ENCODE measurements at regions not wholly inside any gene's neighbourhood (a gene's known extent, or its start where the extent isn't known, plus 50 kb on each side); places are given as distances from the start of the nearest gene placed in this dataset.

GRCh38 chr20:1798982-1799381, 96.2 kb upstream of the SIRPA start:
- TF ChIP-seq CTCF (conservative IDR thresholded peaks at IDR 0.05) = no peak
- DNase-seq (ENCODE audit: extremely low spot score, unreplicated experiment) = no peak
- no peak overlapping the region for H3K27ac Mint-ChIP-seq

DNA sequence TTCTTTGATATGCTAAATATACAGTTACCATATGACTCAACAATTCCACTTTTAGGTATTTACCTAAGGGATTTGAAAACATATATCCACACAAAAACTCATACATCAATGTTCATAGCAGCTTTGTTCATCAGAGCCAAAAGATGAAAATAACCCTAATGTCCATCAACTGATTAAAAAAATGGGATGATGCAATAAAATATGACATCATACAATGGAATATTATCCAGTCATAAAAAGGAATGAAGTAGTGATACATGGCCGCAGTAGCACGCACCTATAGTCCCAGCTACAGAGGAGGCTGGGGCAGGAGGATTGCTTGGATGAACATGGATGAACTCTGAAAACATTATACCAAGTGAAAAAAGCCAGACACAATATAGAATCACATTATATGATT, 101.4 kb upstream of the SIRPA start:
- H3K4me3 Mint-ChIP-seq = no peak overlapping the region
- TF ChIP-seq CTCF (conservative IDR thresholded peaks at IDR 0.05) = no peak
- H3K36me3 Mint-ChIP-seq = no peaks in the 10 kb centered on the region
- H3K27me3 Mint-ChIP-seq = peaks cover 55% of the 10 kb centered on the region
- H3K9me3 Mint-ChIP-seq = no peaks in the 10 kb centered on the region
- H3K27ac Mint-ChIP-seq = no peak overlapping the region
- H3K4me1 Mint-ChIP-seq (ENCODE audit: unreplicated experiment) = no peaks in the 10 kb centered on the region
- DNase-seq (ENCODE audit: extremely low spot score, unreplicated experiment) = no peak

More at GRCh38 chr20:1798982-1799381, 96.2 kb upstream of the SIRPA start:
- H3K27me3 Mint-ChIP-seq = peaks cover 61% of the 10 kb centered on the region
- H3K36me3 Mint-ChIP-seq = no peaks in the 10 kb centered on the region
- peaks cover 10% of the 10 kb centered on the region for H3K4me1 Mint-ChIP-seq (ENCODE audit: unreplicated experiment)
- no peak overlapping the region for H3K4me3 Mint-ChIP-seq
- no peaks in the 10 kb centered on the region for H3K9me3 Mint-ChIP-seq

DNA sequence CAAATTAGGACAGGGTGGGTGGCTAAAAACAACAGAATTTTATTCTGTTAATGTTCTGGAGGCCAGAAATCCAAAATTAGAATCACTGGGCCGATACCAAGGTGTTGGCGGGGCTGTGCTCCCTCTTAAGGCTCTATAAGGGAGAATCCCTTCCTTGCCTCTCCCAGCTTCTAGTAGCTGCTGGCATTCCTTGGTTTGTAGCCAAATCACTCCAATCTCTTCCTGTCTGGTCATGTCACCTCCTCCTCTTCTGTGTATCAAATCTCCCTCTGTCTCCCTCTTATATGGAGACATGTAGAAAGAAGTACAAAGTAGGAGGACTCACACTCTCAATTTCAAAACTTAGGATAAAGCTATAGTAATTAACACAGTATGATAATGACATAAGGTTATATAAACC, 102.9 kb upstream of the SIRPA start:
- no peaks in the 10 kb centered on the region for H3K36me3 Mint-ChIP-seq
- no peak for DNase-seq (ENCODE audit: extremely low spot score, unreplicated experiment)
- H3K27ac Mint-ChIP-seq = no peak overlapping the region
- peaks cover 67% of the 10 kb centered on the region for H3K27me3 Mint-ChIP-seq
- no peaks in the 10 kb centered on the region for H3K4me1 Mint-ChIP-seq (ENCODE audit: unreplicated experiment)
- H3K9me3 Mint-ChIP-seq = no peaks in the 10 kb centered on the region
- no peak overlapping the region for H3K4me3 Mint-ChIP-seq
- no peak for TF ChIP-seq CTCF (conservative IDR thresholded peaks at IDR 0.05)

DNA sequence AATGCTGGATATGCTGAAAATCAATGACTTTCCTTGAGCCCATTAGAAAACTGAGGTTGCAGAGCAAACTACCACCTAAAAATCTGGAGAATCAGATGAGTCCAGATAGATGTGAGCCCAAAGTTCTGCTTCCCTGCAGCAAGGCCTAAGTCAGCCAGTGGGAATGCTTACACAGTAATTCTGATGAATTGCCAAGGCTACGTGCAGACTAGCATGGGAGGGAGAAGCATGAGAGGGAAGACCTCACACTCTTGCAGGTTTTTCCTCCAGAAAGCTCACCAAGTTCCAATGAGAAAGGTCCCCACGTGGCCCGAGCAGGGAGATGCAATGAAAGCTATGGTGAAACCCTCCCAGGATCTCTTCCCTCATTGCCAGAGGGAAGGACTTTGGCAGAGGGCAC, 104.8 kb upstream of the SIRPA start:
- Mint-ChIP-seq H3K4me1 (ENCODE audit: unreplicated experiment) (no peaks in the 10 kb centered on the region), H3K36me3 (no peaks in the 10 kb centered on the region), H3K27ac (no peak overlapping the region), H3K9me3 (no peaks in the 10 kb centered on the region), H3K4me3 (no peak overlapping the region), H3K27me3 (peaks cover 73% of the 10 kb centered on the region)
- DNase-seq (ENCODE audit: extremely low spot score, unreplicated experiment) = no peak
- TF ChIP-seq CTCF (conservative IDR thresholded peaks at IDR 0.05) = no peak

GRCh38 chr20:1788044-1788443, 107.2 kb upstream of the SIRPA start:
- H3K4me3 Mint-ChIP-seq = no peak overlapping the region
- DNase-seq (ENCODE audit: extremely low spot score, unreplicated experiment) = no peak
- no peak overlapping the region for H3K27ac Mint-ChIP-seq
- no peaks in the 10 kb centered on the region for H3K36me3 Mint-ChIP-seq
- H3K9me3 Mint-ChIP-seq = no peaks in the 10 kb centered on the region
- no peaks in the 10 kb centered on the region for H3K4me1 Mint-ChIP-seq (ENCODE audit: unreplicated experiment)
- no peak for TF ChIP-seq CTCF (conservative IDR thresholded peaks at IDR 0.05)
- H3K27me3 Mint-ChIP-seq = peaks cover 68% of the 10 kb centered on the region

- Mint-ChIP-seq H3K27me3 (peaks cover 71% of the 10 kb centered on the region), H3K9me3 (no peaks in the 10 kb centered on the region), H3K36me3 (no peaks in the 10 kb centered on the region), H3K4me1 (ENCODE audit: unreplicated experiment) (no peaks in the 10 kb centered on the region), H3K4me3 (no peak overlapping the region), H3K27ac (no peak overlapping the region)
- TF ChIP-seq CTCF (conservative IDR thresholded peaks at IDR 0.05) = no peak
- DNase-seq (ENCODE audit: extremely low spot score, unreplicated experiment) = no peak
Measured at GRCh38 chr20:1786486-1786885, 108.7 kb upstream of the SIRPA start.

All from type B pancreatic cell (in vitro differentiated cells).